SK-N-MC (cell line): ENCODE measurements at regions not wholly inside any gene's neighbourhood (a gene's known extent, or its start where the extent isn't known, plus 50 kb on each side); places are given as distances from the start of the nearest gene placed in this dataset.

Source experiments
- EZH2 ChIP-seq: fragments of 200-600 bp; sonication (generic); IDR thresholded peaks from one replicate; pipeline ENCODE4 v1.6.1; 2017; ENCODE audit warnings: antibody characterized with exemption
- FOXP2 ChIP-seq: optimal IDR thresholded peaks from 2 replicates; pipeline ENCODE3; 2011; ENCODE audit warnings: mild to moderate bottlenecking, moderate library complexity; ENCODE audit not compliant: insufficient read depth; ENCODE audit errors: extremely low read length, control extremely low read depth
- POLR2AphosphoS5 ChIP-seq: IDR thresholded peaks from 2 replicates; pipeline ENCODE4 v1.6.1; 2012; ENCODE audit warnings: mild to moderate bottlenecking, low read depth, low read length, borderline replicate concordance

- no peak for TF ChIP-seq EZH2
- TF ChIP-seq POLR2AphosphoS5: no peak
- no peak for TF ChIP-seq FOXP2
These were observed 52.6 kb upstream of the JUN start for GRCh38 chr1:58836408-58836807.
